ENCODE measurements at regions not wholly inside any gene's neighbourhood (a gene's known extent, or its start where the extent isn't known, plus 50 kb on each side); places are given as distances from the start of the nearest gene placed in this dataset.

GRCh38 chr1:212213784-212214183, 71.4 kb upstream of the PPP2R5A start:
- TF ChIP-seq TEAD4 (IDR thresholded peaks at IDR 0.05): no peak
- TF ChIP-seq, protein P1, sequence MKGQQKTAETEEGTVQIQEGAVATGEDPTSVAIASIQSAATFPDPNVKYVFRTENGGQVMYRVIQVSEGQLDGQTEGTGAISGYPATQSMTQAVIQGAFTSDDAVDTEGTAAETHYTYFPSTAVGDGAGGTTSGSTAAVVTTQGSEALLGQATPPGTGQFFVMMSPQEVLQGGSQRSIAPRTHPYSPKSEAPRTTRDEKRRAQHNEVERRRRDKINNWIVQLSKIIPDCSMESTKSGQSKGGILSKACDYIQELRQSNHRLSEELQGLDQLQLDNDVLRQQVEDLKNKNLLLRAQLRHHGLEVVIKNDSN (IDR thresholded peaks at IDR 0.05): no peak
- no peak for TF ChIP-seq RAD21 (IDR thresholded peaks at IDR 0.05; ENCODE audit: low read depth)
- TF ChIP-seq YY1 (IDR thresholded peaks at IDR 0.05; ENCODE audit: low read depth): no peak
- no peak for TF ChIP-seq MAX (IDR thresholded peaks at IDR 0.05)

- no peak for TF ChIP-seq MAX (IDR thresholded peaks at IDR 0.05)
- no peak for TF ChIP-seq CEBPB (IDR thresholded peaks at IDR 0.05)
- no peak for TF ChIP-seq ZBTB7A (IDR thresholded peaks at IDR 0.05; ENCODE audit: low read depth)
- TF ChIP-seq, protein P1 (IDR thresholded peaks at IDR 0.05): no peak
- TF ChIP-seq TCF12 (IDR thresholded peaks at IDR 0.05; ENCODE audit: low read depth): no peak
- no peak for TF ChIP-seq REST (IDR thresholded peaks at IDR 0.05; ENCODE audit: low read depth)
- no peak for TF ChIP-seq CREB1 (IDR thresholded peaks at IDR 0.05; ENCODE audit: low read depth)
- TF ChIP-seq TEAD4 (IDR thresholded peaks at IDR 0.05): no peak
- TF ChIP-seq RAD21 (IDR thresholded peaks at IDR 0.05; ENCODE audit: low read depth): no peak
- TF ChIP-seq YY1 (IDR thresholded peaks at IDR 0.05; ENCODE audit: low read depth): no peak
- no peak for TF ChIP-seq FOXM1 (IDR thresholded peaks at IDR 0.05; ENCODE audit: borderline replicate concordance, low read depth)
- TF ChIP-seq EGR1 (IDR thresholded peaks at IDR 0.05): no peak
- no peak for TF ChIP-seq EP300 (IDR thresholded peaks at IDR 0.05; ENCODE audit: borderline replicate concordance)
- no peak for TF ChIP-seq TAF1 (IDR thresholded peaks at IDR 0.05; ENCODE audit: low read depth)
- TF ChIP-seq NFIC (IDR thresholded peaks at IDR 0.05): no peak
These were observed 70.9 kb upstream of the PPP2R5A start for GRCh38 chr1:212214325-212214724.

GRCh38 chr1:212215910-212216309, 69.3 kb upstream of the PPP2R5A start:
- TF ChIP-seq YY1 (IDR thresholded peaks at IDR 0.05; ENCODE audit: low read depth) (no peak), FOXM1 (IDR thresholded peaks at IDR 0.05; ENCODE audit: borderline replicate concordance, low read depth) (no peak), NFIC (IDR thresholded peaks at IDR 0.05) (no peak), TCF12 (IDR thresholded peaks at IDR 0.05; ENCODE audit: low read depth) (no peak), CREB1 (IDR thresholded peaks at IDR 0.05; ENCODE audit: low read depth) (no peak), EGR1 (IDR thresholded peaks at IDR 0.05) (no peak), TEAD4 (IDR thresholded peaks at IDR 0.05) (no peak), CEBPB (IDR thresholded peaks at IDR 0.05) (no peak), ZBTB7A (IDR thresholded peaks at IDR 0.05; ENCODE audit: low read depth) (no peak), EP300 (IDR thresholded peaks at IDR 0.05; ENCODE audit: borderline replicate concordance) (no peak), MAX (IDR thresholded peaks at IDR 0.05) (no peak)

GRCh38 chr1:212217633-212218032, 67.6 kb upstream of the PPP2R5A start:
- TF ChIP-seq TCF12 (IDR thresholded peaks at IDR 0.05; ENCODE audit: low read depth) (no peak), CREB1 (IDR thresholded peaks at IDR 0.05; ENCODE audit: low read depth) (no peak), EGR1 (IDR thresholded peaks at IDR 0.05) (no peak), ZBTB7A (IDR thresholded peaks at IDR 0.05; ENCODE audit: low read depth) (no peak), CEBPB (IDR thresholded peaks at IDR 0.05) (no peak), NFIC (IDR thresholded peaks at IDR 0.05) (no peak), FOXM1 (IDR thresholded peaks at IDR 0.05; ENCODE audit: borderline replicate concordance, low read depth) (no peak), TAF1 (IDR thresholded peaks at IDR 0.05; ENCODE audit: low read depth) (no peak)

GRCh38 chr1:212218065-212218464, 67.1 kb upstream of the PPP2R5A start:
- TF ChIP-seq REST (IDR thresholded peaks at IDR 0.05; ENCODE audit: low read depth) (no peak), MAX (IDR thresholded peaks at IDR 0.05) (no peak), RAD21 (IDR thresholded peaks at IDR 0.05; ENCODE audit: low read depth) (no peak)
- TF ChIP-seq, protein P1 (IDR thresholded peaks at IDR 0.05): no peak

DNA sequence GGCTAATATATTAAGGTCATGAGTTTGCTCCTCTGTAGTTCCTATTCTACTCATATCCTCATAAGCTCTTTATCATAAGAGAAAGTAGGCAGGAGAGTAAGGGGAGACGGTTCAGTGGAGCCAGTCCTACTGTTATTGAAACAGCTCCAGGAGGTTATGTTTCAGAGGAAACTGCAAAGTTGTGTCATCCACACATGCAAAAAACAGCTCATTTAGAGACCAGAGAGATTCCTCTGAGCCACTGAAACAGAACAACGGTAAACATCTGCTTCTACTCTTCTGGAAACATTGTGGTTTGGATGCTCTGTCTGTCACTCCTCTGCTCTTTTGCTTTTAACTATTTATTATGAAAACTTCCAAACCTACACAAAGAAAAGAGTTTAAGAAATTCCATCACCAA, 66.3 kb upstream of the PPP2R5A start:
- no peak for TF ChIP-seq REST (IDR thresholded peaks at IDR 0.05; ENCODE audit: low read depth)
- TF ChIP-seq EP300 (IDR thresholded peaks at IDR 0.05; ENCODE audit: borderline replicate concordance): peak; percentile 44; the same call in 1 of the 2 replicates
- peak; percentile 69 for TF ChIP-seq TCF12 (IDR thresholded peaks at IDR 0.05; ENCODE audit: low read depth)
- peak; percentile 77 for TF ChIP-seq CEBPB (IDR thresholded peaks at IDR 0.05)
- TF ChIP-seq ZBTB7A (IDR thresholded peaks at IDR 0.05; ENCODE audit: low read depth): no peak
- TF ChIP-seq MAX (IDR thresholded peaks at IDR 0.05): peak; percentile 19; the same call in 1 of the 2 replicates
- TF ChIP-seq YY1 (IDR thresholded peaks at IDR 0.05; ENCODE audit: low read depth): no peak
- TF ChIP-seq RAD21 (IDR thresholded peaks at IDR 0.05; ENCODE audit: low read depth): no peak
- TF ChIP-seq TEAD4 (IDR thresholded peaks at IDR 0.05): peak; percentile 81
- TF ChIP-seq CREB1 (IDR thresholded peaks at IDR 0.05; ENCODE audit: low read depth): no peak
- TF ChIP-seq TAF1 (IDR thresholded peaks at IDR 0.05; ENCODE audit: low read depth): no peak
- no peak for TF ChIP-seq FOXM1 (IDR thresholded peaks at IDR 0.05; ENCODE audit: borderline replicate concordance, low read depth)
- TF ChIP-seq EGR1 (IDR thresholded peaks at IDR 0.05): no peak
- TF ChIP-seq, protein P1 (IDR thresholded peaks at IDR 0.05): no peak
- TF ChIP-seq NFIC (IDR thresholded peaks at IDR 0.05): peak; percentile 38
